Stimulated activated effector memory CD8-positive, alpha-beta T cell treated with anti-CD3 and anti-CD28 coated beads, Interleukin-12 subunit alpha, Interleukin-12 subunit beta, amount 100 ng/mL, for 72 hours (primary cell): ENCODE measurements at regions not wholly inside any gene's neighbourhood (a gene's known extent, or its start where the extent isn't known, plus 50 kb on each side); places are given as distances from the start of the nearest gene placed in this dataset.

ENCODE experiments used
- ATAC-seq: fragments of 150-1000 bp; cut with Tn5 transposase; 2 replicates; pipeline ENCODE4 v1.10.0; 2021
- DNase-seq, 2 donors: peaks; one replicate each; pipeline ENCODE4 v3.0.0; 2021 to 2022; ENCODE audit warnings: low spot score in 2 of 2
- H3K27ac Mint-ChIP-seq: one replicate; pipeline ENCODE4 v1.8.0; 2022; ENCODE audit warnings: mild to moderate bottlenecking, mixed read lengths
- H3K36me3 Mint-ChIP-seq: one replicate; pipeline ENCODE4 v1.8.0; 2022; ENCODE audit warnings: mild to moderate bottlenecking, mixed read lengths
- H3K4me1 Mint-ChIP-seq: one replicate; pipeline ENCODE4 v1.8.0; 2022; ENCODE audit warnings: mixed read lengths
- H3K4me3 Mint-ChIP-seq: one replicate; pipeline ENCODE4 v1.8.0; 2022; ENCODE audit warnings: mild to moderate bottlenecking, mixed read lengths
- H3K9me3 Mint-ChIP-seq: one replicate; pipeline ENCODE4 v1.8.0; 2022; ENCODE audit warnings: mixed read lengths

- peaks cover 4% of the 10 kb centered on the region for H3K36me3 Mint-ChIP-seq
- ATAC-seq (peak; percentile 100), DNase-seq (peak; percentile 20 to 65)
- peaks cover 2% of the 10 kb centered on the region for H3K4me1 Mint-ChIP-seq
- H3K27ac Mint-ChIP-seq = no peak overlapping the region
- no peak overlapping the region for H3K4me3 Mint-ChIP-seq
- no peaks in the 10 kb centered on the region for H3K9me3 Mint-ChIP-seq
Observed at GRCh38 chr2:8090748-8091700, 590.8 kb upstream of the ID2 start.

GRCh38 chr2:8094526-8094925 lies 587.3 kb upstream of the ID2 start:
- H3K4me3 Mint-ChIP-seq = no peak overlapping the region
- no peaks in the 10 kb centered on the region for H3K36me3 Mint-ChIP-seq
- H3K9me3 Mint-ChIP-seq = no peaks in the 10 kb centered on the region
- peaks cover 15% of the 10 kb centered on the region for H3K4me1 Mint-ChIP-seq
- H3K27ac Mint-ChIP-seq = no peak overlapping the region
- no peak for ATAC-seq
- DNase-seq = no peak

- H3K9me3 Mint-ChIP-seq = no peaks in the 10 kb centered on the region
- DNase-seq (no peak), ATAC-seq (no peak)
- H3K36me3 Mint-ChIP-seq = no peaks in the 10 kb centered on the region
- H3K4me1 Mint-ChIP-seq = peaks cover 15% of the 10 kb centered on the region
- H3K4me3 Mint-ChIP-seq = no peak overlapping the region
- no peak overlapping the region for H3K27ac Mint-ChIP-seq
Observed at GRCh38 chr2:8095978-8096377, 585.9 kb upstream of the ID2 start.

- no peak overlapping the region for H3K4me3 Mint-ChIP-seq
- DNase-seq = no peak
- H3K36me3 Mint-ChIP-seq = no peaks in the 10 kb centered on the region
- no peak overlapping the region for H3K27ac Mint-ChIP-seq
- no peaks in the 10 kb centered on the region for H3K9me3 Mint-ChIP-seq
- H3K4me1 Mint-ChIP-seq = peaks cover 15% of the 10 kb centered on the region
- ATAC-seq = peak; percentile 59
Observed at GRCh38 chr2:8096484-8096883, 585.4 kb upstream of the ID2 start.

GRCh38 chr2:8098476-8099266 lies 583.2 kb upstream of the ID2 start:
- Mint-ChIP-seq H3K27ac (no peak overlapping the region), H3K4me1 (peaks cover 15% of the 10 kb centered on the region), H3K4me3 (no peak overlapping the region), H3K36me3 (no peaks in the 10 kb centered on the region), H3K9me3 (no peaks in the 10 kb centered on the region)
- no peak for DNase-seq
- ATAC-seq = no peak

GRCh38 chr2:8099267-8099582 lies 582.6 kb upstream of the ID2 start:
- Mint-ChIP-seq H3K4me1 (peaks cover 15% of the 10 kb centered on the region), H3K4me3 (no peak overlapping the region), H3K9me3 (no peaks in the 10 kb centered on the region), H3K27ac (no peak overlapping the region), H3K36me3 (no peaks in the 10 kb centered on the region)
- DNase-seq (no peak), ATAC-seq (peak; percentile 65)

GRCh38 chr2:8101614-8102277 lies 580.1 kb upstream of the ID2 start:
- Mint-ChIP-seq H3K4me1 (peaks cover 7% of the 10 kb centered on the region), H3K9me3 (no peaks in the 10 kb centered on the region), H3K36me3 (no peaks in the 10 kb centered on the region), H3K27ac (no peak overlapping the region), H3K4me3 (no peak overlapping the region)
- DNase-seq (no peak), ATAC-seq (no peak)

GRCh38 chr2:8102470-8102869 lies 579.4 kb upstream of the ID2 start:
- no peak for DNase-seq
- no peaks in the 10 kb centered on the region for H3K36me3 Mint-ChIP-seq
- H3K4me1 Mint-ChIP-seq = peaks cover 8% of the 10 kb centered on the region
- no peak overlapping the region for H3K27ac Mint-ChIP-seq
- H3K4me3 Mint-ChIP-seq = no peak overlapping the region
- ATAC-seq = no peak
- no peaks in the 10 kb centered on the region for H3K9me3 Mint-ChIP-seq

- H3K27ac Mint-ChIP-seq = no peak overlapping the region
- H3K4me3 Mint-ChIP-seq = no peak overlapping the region
- peaks cover 13% of the 10 kb centered on the region for H3K4me1 Mint-ChIP-seq
- H3K9me3 Mint-ChIP-seq = no peaks in the 10 kb centered on the region
- no peaks in the 10 kb centered on the region for H3K36me3 Mint-ChIP-seq
- DNase-seq (no peak), ATAC-seq (no peak)
Observed at GRCh38 chr2:8103085-8103708, 578.7 kb upstream of the ID2 start.

GRCh38 chr2:8107150-8107549 lies 574.7 kb upstream of the ID2 start:
- no peak for DNase-seq
- peaks cover 9% of the 10 kb centered on the region for H3K4me1 Mint-ChIP-seq

GRCh38 chr2:8107621-8108378 lies 574.1 kb upstream of the ID2 start:
- H3K27ac Mint-ChIP-seq = peak overlapping the region; percentile 23
- ATAC-seq = no peak

More at GRCh38 chr2:8107150-8107549, 574.7 kb upstream of the ID2 start:
- Mint-ChIP-seq H3K9me3 (no peaks in the 10 kb centered on the region), H3K36me3 (no peaks in the 10 kb centered on the region), H3K27ac (no peak overlapping the region), H3K4me3 (no peak overlapping the region)
- no peak for ATAC-seq

GRCh38 chr2:8110716-8111115 lies 571.1 kb upstream of the ID2 start:
- ATAC-seq = no peak
- Mint-ChIP-seq H3K36me3 (no peaks in the 10 kb centered on the region), H3K9me3 (no peaks in the 10 kb centered on the region), H3K27ac (peak overlapping the region; percentile 20), H3K4me3 (no peak overlapping the region), H3K4me1 (peaks cover 15% of the 10 kb centered on the region)
- DNase-seq = no peak

More at GRCh38 chr2:8107621-8108378, 574.1 kb upstream of the ID2 start:
- no peak overlapping the region for H3K4me3 Mint-ChIP-seq
- no peaks in the 10 kb centered on the region for H3K9me3 Mint-ChIP-seq
- H3K36me3 Mint-ChIP-seq = no peaks in the 10 kb centered on the region
- H3K4me1 Mint-ChIP-seq = peaks cover 9% of the 10 kb centered on the region
- no peak for DNase-seq

- peaks cover 20% of the 10 kb centered on the region for H3K4me1 Mint-ChIP-seq
- DNase-seq (no peak), ATAC-seq (no peak)
- no peaks in the 10 kb centered on the region for H3K9me3 Mint-ChIP-seq
- no peak overlapping the region for H3K4me3 Mint-ChIP-seq
- H3K27ac Mint-ChIP-seq = peak overlapping the region; percentile 20
- no peaks in the 10 kb centered on the region for H3K36me3 Mint-ChIP-seq
Observed at GRCh38 chr2:8111193-8111592, 570.7 kb upstream of the ID2 start.

- no peak overlapping the region for H3K4me3 Mint-ChIP-seq
- H3K4me1 Mint-ChIP-seq = peaks cover 30% of the 10 kb centered on the region
- ATAC-seq = no peak
Observed at GRCh38 chr2:8115456-8115855, 566.4 kb upstream of the ID2 start.

More at GRCh38 chr2:8115456-8115855, 566.4 kb upstream of the ID2 start:
- Mint-ChIP-seq H3K9me3 (no peaks in the 10 kb centered on the region), H3K36me3 (no peaks in the 10 kb centered on the region), H3K27ac (no peak overlapping the region)
- no peak for DNase-seq
